IPS-NIHi7 (cell line): ENCODE measurements at regions not wholly inside any gene's neighbourhood (a gene's known extent, or its start where the extent isn't known, plus 50 kb on each side); places are given as distances from the start of the nearest gene placed in this dataset.

ENCODE experiments used
- DNase-seq: peaks from one replicate; pipeline ENCODE4 v3.0.0; 2012; ENCODE audit warnings: mixed read lengths; ENCODE audit errors: extremely low spot score

GRCh38 chr4:132530861-132531260 lies 618.2 kb upstream of the PCDH10 start:
- no peak for DNase-seq

- DNase-seq = no peak
Measured at GRCh38 chr4:132540268-132540667, 608.8 kb upstream of the PCDH10 start.

- no peak for DNase-seq
Measured at GRCh38 chr4:132540797-132541196, 608.3 kb upstream of the PCDH10 start.

DNA sequence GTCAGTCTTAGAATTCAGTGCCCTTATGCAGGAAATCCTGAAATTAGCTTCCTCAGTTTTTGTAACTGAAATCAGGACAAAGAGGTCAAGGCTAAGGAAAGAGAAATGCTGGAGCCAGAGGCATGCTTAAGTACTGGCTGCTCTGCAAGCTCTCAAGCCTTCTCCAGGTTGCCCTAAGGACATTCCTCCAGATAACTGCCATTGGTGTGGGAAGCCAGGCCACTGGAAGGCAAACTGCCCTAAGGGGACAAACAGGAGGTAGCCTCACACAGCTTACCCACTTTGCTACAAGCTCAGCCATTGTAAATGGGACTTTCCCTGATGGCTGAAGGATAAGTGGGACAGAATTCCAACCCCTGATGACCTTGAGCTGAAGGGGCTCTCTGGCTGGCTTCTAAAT lies 606.9 kb upstream of the PCDH10 start:
- no peak for DNase-seq

GRCh38 chr4:132548463-132548862 lies 600.6 kb upstream of the PCDH10 start:
- no peak for DNase-seq

DNA sequence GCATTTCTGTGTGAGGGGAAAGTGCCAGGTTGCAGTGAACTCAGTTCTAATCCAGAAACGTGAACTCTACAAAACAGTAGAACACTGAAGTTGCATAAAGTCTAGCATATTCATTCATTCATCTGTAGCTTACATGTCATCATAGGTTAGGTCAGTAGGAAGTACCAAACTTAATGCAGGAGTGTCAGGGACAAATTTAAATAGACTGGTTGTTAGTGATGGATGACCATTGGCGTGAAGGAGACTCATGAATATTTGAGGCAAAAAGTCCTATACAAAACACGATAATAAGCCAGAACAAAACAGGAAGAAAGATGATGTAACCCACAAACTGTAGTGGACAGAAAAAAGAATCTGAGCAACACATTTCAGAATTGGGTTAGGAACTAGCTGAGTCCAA lies 592.8 kb upstream of the PCDH10 start:
- no peak for DNase-seq

- peak; percentile 42 for DNase-seq
Measured at GRCh38 chr4:132557660-132558059, 591.4 kb upstream of the PCDH10 start.

DNA sequence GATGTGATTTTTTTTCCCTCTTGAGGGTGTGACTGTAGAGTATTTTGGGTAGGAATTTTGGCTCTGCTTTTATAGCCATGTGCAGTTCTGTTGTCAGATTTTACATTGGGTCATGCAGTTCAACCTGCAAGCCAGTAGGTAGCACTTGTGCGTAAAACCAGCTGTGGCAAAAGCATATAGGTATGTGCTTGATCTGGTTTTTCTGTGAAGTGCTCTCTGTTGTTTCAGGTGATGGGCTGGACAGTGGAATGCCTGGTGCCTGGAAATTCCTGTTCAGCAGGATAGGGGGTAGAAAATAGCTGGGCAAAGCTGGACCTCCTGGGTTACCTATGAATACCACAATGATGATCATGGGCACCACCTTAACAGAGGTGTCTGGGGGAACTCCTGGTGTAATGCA lies 584.2 kb upstream of the PCDH10 start:
- DNase-seq = peak; percentile 14

GRCh38 chr4:132565542-132565941 lies 583.6 kb upstream of the PCDH10 start:
- DNase-seq = no peak

GRCh38 chr4:132572210-132572609 lies 576.9 kb upstream of the PCDH10 start:
- DNase-seq = peak; percentile 11

- DNase-seq = no peak
Measured at GRCh38 chr4:132587626-132588025, 561.5 kb upstream of the PCDH10 start.

- DNase-seq = peak; percentile 23
Measured at GRCh38 chr4:132592340-132592739, 556.8 kb upstream of the PCDH10 start.

- DNase-seq = no peak
Measured at GRCh38 chr4:132592850-132593249, 556.2 kb upstream of the PCDH10 start.

- no peak for DNase-seq
Measured at GRCh38 chr4:132593717-132594400, 555.2 kb upstream of the PCDH10 start.

DNA sequence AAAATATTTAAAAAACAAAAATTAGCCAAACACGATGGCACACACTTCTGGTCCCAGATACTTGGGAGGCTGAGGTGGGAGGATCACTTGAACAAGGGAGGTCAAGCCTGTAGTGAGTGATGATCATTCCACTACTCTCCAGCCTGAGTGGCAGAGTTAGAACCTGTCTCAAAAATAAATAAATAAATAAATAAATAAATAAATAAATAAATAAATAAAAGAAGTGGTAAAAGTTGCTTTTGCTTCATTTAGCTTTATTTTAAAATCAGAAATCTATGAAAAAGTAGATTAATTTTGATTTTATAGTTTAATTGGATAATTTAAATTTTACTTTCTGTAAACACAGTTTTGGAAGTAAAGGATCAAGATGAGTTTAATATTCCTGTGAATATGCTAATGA lies 552.9 kb upstream of the PCDH10 start:
- DNase-seq = no peak

- DNase-seq = no peak
Measured at GRCh38 chr4:132605551-132605950, 543.5 kb upstream of the PCDH10 start.

- no peak for DNase-seq
Measured at GRCh38 chr4:132614682-132615081, 534.4 kb upstream of the PCDH10 start.

- no peak for DNase-seq
Measured at GRCh38 chr4:132619968-132620367, 529.1 kb upstream of the PCDH10 start.

- DNase-seq = peak; percentile 77
Measured at GRCh38 chr4:132642016-132642817, 506.9 kb upstream of the PCDH10 start.

DNA sequence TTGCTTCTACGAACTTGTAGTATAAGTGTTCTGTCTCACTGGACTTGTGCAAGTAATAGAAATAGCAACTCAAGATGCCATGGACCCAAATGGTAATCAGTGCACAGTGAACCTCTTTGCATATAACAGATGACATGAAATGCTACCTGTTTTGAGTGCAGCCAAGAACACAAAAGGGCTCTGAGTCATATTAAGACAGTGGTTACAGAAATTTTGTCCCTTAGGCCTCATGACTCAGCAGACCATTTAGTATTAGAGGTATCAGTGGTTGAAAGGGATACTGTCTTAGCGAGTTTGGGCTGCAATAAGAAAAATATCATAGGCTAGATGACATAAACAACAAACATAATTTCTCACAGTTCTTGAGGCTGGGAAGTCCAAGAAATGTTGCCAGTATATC lies 502.9 kb upstream of the PCDH10 start:
- DNase-seq = no peak

DNA sequence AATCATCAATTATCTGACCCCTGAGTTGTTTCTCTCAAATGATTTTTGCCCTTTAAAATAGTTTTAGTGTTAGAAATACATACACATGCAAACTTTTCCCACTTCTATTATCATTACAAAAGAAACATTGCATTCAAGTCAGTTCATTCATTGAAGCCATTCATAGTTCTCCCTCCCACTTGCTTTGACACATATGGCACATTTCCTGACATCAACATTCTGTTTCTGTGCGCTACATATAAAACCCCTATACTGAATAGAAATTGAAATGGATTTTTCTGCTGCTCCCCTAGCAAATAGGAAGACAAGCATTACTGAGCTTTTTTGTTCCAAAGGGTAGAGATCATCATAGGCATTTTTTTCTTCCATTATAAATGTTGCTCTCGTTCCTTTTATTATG lies 497.9 kb upstream of the PCDH10 start:
- DNase-seq = no peak

GRCh38 chr4:132660181-132660580 lies 488.9 kb upstream of the PCDH10 start:
- no peak for DNase-seq

GRCh38 chr4:132662456-132662855 lies 486.6 kb upstream of the PCDH10 start:
- no peak for DNase-seq
